ENCODE measurements at regions not wholly inside any gene's neighbourhood (a gene's known extent, or its start where the extent isn't known, plus 50 kb on each side); places are given as distances from the start of the nearest gene placed in this dataset.
A peak's percentile ranks its signal among the peaks of the same experiment; 100 is the strongest.
"Not testable (repeated sequence)": the region's sequence is repeated elsewhere in the genome, so short reads cannot be mapped to it uniquely, and the experiment has no call there.

DNA sequence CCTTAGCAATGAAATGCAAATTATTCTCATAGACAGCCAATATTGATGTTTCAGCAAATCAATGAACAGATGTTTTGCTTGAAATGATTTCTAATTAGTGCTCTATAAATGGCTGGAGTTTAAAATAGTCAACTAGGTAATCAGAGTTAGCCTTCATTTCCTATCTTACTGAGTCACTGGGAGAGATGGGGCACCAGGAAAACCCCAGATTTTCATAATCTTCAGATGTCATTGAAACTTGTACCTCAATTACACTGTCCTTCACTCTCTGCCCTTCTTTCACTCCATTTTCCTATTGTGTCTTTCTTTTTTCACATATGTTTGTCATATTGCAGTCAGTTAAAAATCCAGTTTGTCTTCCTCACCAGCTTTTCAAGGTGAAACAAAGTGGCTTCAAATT lies 92.7 kb downstream of the C12orf75 start:
- DNase-seq: no peak

GRCh38 chr12:105423921-105424320 lies 93.4 kb downstream of the C12orf75 start:
- no peak for DNase-seq

- no peak for DNase-seq
Measured at GRCh38 chr12:105425254-105426174, 95.0 kb downstream of the C12orf75 start.

DNA sequence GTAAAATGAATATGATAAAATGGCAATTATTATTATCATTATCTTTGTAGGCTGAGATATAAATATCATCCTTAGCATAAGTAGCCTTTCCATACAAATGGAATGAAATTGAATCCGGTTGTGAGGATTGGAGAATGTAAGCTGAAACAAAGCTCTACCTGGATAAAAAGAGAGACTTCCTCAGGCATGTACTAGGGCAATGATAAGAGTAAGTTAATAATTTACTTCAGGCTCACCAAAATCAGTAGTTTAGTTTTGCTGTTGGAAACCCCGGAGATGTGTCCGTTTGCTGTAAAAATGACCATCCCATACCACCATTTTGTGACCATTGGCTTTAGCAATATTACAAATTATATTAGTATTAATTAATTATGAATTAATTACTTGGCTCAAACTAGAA lies 96.3 kb downstream of the C12orf75 start:
- no peak for DNase-seq

- no peak for DNase-seq
Measured at GRCh38 chr12:105427883-105428282, 97.4 kb downstream of the C12orf75 start.

- no peak for DNase-seq
Measured at GRCh38 chr12:105428793-105429395, 98.4 kb downstream of the C12orf75 start.

DNA sequence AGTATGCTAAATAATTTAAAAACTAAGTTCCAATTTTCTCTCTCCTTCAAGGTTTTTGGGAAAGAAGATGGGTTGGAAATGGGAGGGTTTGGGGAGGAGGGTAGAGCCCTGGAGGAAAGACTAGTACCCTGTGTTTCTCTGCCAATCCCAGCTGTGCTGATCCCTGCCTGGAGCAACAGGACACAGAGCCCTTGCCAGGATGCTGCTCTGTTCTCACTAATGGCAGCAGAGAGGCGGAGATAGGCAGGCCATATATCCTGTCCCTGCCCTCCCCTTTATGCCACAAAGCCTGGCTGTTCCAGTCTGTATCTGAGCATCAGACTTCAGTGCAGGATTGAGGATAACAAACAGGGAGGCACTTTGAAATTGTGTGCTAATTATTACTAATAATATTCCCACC lies 99.0 kb downstream of the C12orf75 start:
- DNase-seq: no peak

DNA sequence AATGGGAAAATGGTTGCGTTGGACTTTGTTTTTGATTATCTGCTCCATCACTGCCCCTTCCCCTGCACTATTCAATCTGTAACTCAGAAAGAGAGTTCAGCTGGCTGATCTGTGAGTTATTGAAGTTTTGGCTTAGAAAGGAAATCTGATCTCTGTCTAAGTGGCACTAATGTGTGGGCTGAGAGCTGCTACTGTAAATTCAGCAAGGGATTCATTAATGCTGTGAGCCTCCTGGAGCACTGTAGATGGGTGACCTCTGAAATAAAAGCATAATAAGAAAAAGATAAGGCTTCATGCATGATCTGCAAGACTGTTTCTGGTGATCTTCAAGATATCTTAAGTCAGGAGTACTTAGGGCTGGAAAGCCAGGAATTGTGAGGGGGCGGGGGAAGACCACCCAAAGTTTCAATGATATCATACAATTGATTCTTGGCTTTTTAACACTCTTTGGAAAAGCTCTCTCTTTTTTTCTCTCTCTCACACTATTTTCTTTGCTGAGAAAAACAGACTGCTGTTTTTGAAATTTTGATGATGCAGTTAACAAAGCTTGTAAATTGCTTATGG lies 101.1 kb downstream of the C12orf75 start:
- peak; percentile 13 for DNase-seq

GRCh38 chr12:105433804-105434203 lies 103.3 kb downstream of the C12orf75 start:
- DNase-seq: no peak

DNA sequence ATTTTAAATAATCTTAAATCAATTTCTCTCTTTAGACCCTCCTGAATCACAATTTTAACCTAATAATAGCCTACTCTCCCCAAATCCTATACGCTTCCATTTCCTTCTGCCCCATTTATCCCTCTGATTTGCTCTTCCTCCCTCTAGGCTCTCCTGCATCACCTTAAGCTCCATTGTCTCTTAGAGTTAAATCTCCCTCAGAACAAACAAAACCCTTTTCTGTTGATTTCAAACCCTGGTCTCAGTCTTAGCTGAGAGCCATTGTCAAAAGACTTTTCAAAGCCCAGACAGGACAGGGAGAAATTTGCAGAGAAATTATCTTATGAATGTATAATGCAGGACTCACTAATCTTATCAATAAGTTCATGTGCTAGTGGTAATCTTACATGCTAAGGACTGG lies 106.1 kb downstream of the C12orf75 start:
- DNase-seq: no peak

- DNase-seq: no peak
Measured at GRCh38 chr12:105440037-105440664, 109.7 kb downstream of the C12orf75 start.

GRCh38 chr12:105443802-105444652 lies 113.5 kb downstream of the C12orf75 start:
- DNase-seq: peak; percentile 83

GRCh38 chr12:105444653-105445102 lies 114.2 kb downstream of the C12orf75 start:
- no peak for DNase-seq

DNA sequence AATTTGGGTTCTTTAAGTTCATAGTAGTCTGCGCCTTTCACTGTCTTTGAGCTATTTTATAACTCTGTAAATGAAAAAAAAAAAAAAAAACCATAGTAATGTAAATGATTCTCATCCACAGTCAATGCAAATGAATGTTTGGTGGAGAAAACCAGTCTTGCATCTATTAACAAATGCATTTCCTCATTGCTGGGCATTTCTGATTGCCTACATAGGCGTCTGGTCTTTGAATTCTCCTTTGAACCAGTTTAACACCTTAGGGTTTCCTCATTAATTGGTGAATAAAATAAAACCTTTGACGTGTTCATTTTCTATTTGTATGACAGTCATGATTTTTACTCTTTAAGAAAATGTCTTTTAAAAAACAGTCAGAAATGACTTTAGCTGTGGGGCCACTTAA lies 114.8 kb downstream of the C12orf75 start:
- DNase-seq: no peak

- no peak for DNase-seq
Measured at GRCh38 chr12:105445649-105446048, 115.2 kb downstream of the C12orf75 start.

GRCh38 chr12:105446460-105446859 lies 116.0 kb downstream of the C12orf75 start:
- DNase-seq: not testable (repeated sequence)

DNA sequence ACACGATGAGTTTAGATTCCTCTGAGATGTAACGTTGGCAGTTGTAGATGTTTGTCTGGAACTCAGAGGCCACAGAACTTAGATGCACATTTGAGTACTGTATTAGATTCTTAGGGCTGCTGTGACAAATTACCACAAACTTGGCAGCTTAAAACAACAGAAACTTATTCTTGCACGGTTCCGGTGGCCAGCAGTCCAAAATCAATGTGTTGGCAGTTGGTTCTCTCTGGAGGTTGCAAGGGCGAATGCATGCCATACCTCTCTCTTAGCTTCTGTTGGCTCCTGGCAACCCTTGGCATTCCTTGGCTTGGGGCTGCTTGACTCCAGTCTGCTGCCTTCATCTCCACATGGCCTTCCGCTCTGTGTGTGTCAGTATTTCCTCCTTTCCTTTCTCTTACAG lies 118.9 kb downstream of the C12orf75 start:
- DNase-seq: no peak

- DNase-seq: no peak
Measured at GRCh38 chr12:105451211-105451610, 120.7 kb downstream of the C12orf75 start.

GRCh38 chr12:105451798-105452197 lies 121.3 kb downstream of the C12orf75 start:
- no peak for DNase-seq

GRCh38 chr12:105453316-105453715 lies 122.8 kb downstream of the C12orf75 start:
- no peak for DNase-seq

- no peak for DNase-seq
Measured at GRCh38 chr12:105454688-105455087, 124.2 kb downstream of the C12orf75 start.

DNA sequence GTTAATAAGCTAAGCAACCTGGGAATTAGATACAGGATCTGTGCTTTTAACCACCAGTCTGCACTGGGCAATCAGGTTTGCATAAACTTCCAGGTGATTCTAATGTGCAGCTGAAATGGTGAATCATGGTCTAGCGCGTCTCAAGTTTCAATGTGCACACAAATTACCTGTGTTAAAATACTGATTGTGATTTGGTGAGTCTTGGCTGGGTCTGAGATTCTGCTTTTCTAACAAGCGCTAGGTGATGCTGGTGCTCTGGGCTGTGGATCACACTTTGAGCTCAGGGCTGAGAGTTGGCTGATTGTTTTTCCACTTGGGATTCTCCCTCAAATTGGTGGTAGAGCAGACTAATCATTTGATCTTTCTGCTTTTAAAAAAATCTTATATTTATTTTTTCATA lies 124.8 kb downstream of the C12orf75 start:
- DNase-seq: peak; percentile 83
